OCI-LY1 (cell line): ENCODE measurements at regions not wholly inside any gene's neighbourhood (a gene's known extent, or its start where the extent isn't known, plus 50 kb on each side); places are given as distances from the start of the nearest gene placed in this dataset.

ENCODE experiments used
- H2AFZ ChIP-seq: fragments of 200-600 bp; sonication (generic), shearing (Covaris generic); 2 replicates; pipeline ENCODE4 v1.6.0; 2014; ENCODE audit warnings: antibody characterized with exemption, mild to moderate bottlenecking, low read length
- H3F3A ChIP-seq: fragments of 200-600 bp; sonication (generic), shearing (Covaris generic); 2 replicates; pipeline ENCODE4 v1.6.0; 2014; ENCODE audit warnings: mild to moderate bottlenecking, antibody characterized with exemption, low read length, moderate library complexity; ENCODE audit not compliant: insufficient read depth
- H3K27ac ChIP-seq: fragments of 200-600 bp; sonication (generic); 2 replicates; pipeline ENCODE4 v1.5.1; 2014; ENCODE audit warnings: low read length, mixed run types, mild to moderate bottlenecking, low read depth; ENCODE audit not compliant: poor library complexity, severe bottlenecking
- H3K27me3 ChIP-seq: fragments of 200-600 bp; sonication (generic); 2 replicates; pipeline ENCODE4 v1.6.0; 2014; ENCODE audit warnings: antibody characterized with exemption, mild to moderate bottlenecking, low read length, moderate library complexity; ENCODE audit not compliant: insufficient read depth
- H3K36me3 ChIP-seq: fragments of 200-600 bp; sonication (generic); 2 replicates; pipeline ENCODE4 v1.6.1; 2014; ENCODE audit warnings: mild to moderate bottlenecking, antibody characterized with exemption, low read length, moderate library complexity, mixed read lengths; ENCODE audit not compliant: insufficient read depth
- H3K4me1 ChIP-seq: fragments of 200-600 bp; sonication (generic); 2 replicates; pipeline ENCODE4 v1.5.1; 2014; ENCODE audit warnings: mild to moderate bottlenecking, low read length, moderate library complexity; ENCODE audit not compliant: insufficient read depth, severe bottlenecking
- H3K4me2 ChIP-seq: fragments of 200-600 bp; sonication (generic), shearing (Covaris generic); 2 replicates; pipeline ENCODE4 v1.6.1; 2014; ENCODE audit warnings: low read length
- H3K4me3 ChIP-seq: fragments of 200-600 bp; sonication (generic); 2 replicates; pipeline ENCODE4 v1.5.1; 2014; ENCODE audit warnings: low read length, low read depth, mild to moderate bottlenecking, mixed read lengths; ENCODE audit not compliant: poor library complexity, severe bottlenecking
- H3K79me2 ChIP-seq: fragments of 200-600 bp; shearing (Covaris generic); 2 replicates; pipeline ENCODE4 v1.6.1; 2016; ENCODE audit warnings: mixed run types, low read length, mixed read lengths; ENCODE audit not compliant: insufficient read depth
- H3K9ac ChIP-seq: fragments of 200-600 bp; sonication (generic), shearing (Covaris generic); 2 replicates; pipeline ENCODE4 v1.6.1; 2014; ENCODE audit warnings: mild to moderate bottlenecking, low read length, mixed read lengths
- H3K9me2 ChIP-seq: fragments of 200-600 bp; sonication (generic), shearing (Covaris generic); 2 replicates; pipeline ENCODE4 v1.6.1; 2014; ENCODE audit warnings: low read depth, mild to moderate bottlenecking, low read length, mixed read lengths
- H3K9me3 ChIP-seq: fragments of 200-600 bp; shearing (Covaris generic); 2 replicates; pipeline ENCODE4 v1.6.1; 2014; ENCODE audit warnings: low read length, mixed read lengths
- H4K20me1 ChIP-seq: fragments of 200-600 bp; sonication (generic), shearing (Covaris generic); 2 replicates; pipeline ENCODE4 v1.6.0; 2016; ENCODE audit warnings: mild to moderate bottlenecking, low read length; ENCODE audit not compliant: insufficient read depth
- CTCF ChIP-seq: fragments of 200-600 bp; sonication (generic), shearing (Covaris generic); IDR thresholded peaks from 2 replicates; pipeline ENCODE4 v1.5.1; 2017; ENCODE audit warnings: mild to moderate bottlenecking, antibody characterized with exemption, low read length, moderate library complexity, mixed read lengths
- EZH2 ChIP-seq: fragments of 200-600 bp; sonication (generic), shearing (Covaris generic); IDR thresholded peaks from 2 replicates; pipeline ENCODE4 v1.8.0; 2017; ENCODE audit warnings: borderline replicate concordance, mixed run types, mild to moderate bottlenecking, antibody characterized with exemption, low read length, moderate library complexity, mixed read lengths

GRCh38 chr17:13306310-13306962 is 288.6 kb upstream of the ELAC2 start:
- peak; percentile 59 for TF ChIP-seq CTCF
- TF ChIP-seq EZH2: no peak
- H4K20me1 ChIP-seq: no peaks in the 10 kb centered on the region
- H3K4me3 ChIP-seq: no peak overlapping the region
- no peaks in the 10 kb centered on the region for H3K4me1 ChIP-seq
- H3K9me2 ChIP-seq: no peaks in the 10 kb centered on the region
- no peak overlapping the region for H3K4me2 ChIP-seq
- no peaks in the 10 kb centered on the region for H3K79me2 ChIP-seq
- no peak overlapping the region for H2AFZ ChIP-seq
- H3K27ac ChIP-seq: no peak overlapping the region
- H3K27me3 ChIP-seq: no peaks in the 10 kb centered on the region
- no peaks in the 10 kb centered on the region for H3K9me3 ChIP-seq
- no peaks in the 10 kb centered on the region for H3K36me3 ChIP-seq
- H3F3A ChIP-seq: no peaks in the 10 kb centered on the region
- no peak overlapping the region for H3K9ac ChIP-seq

GRCh38 chr17:13302983-13303382 is 285.2 kb upstream of the ELAC2 start:
- no peak overlapping the region for H3K4me2 ChIP-seq
- no peaks in the 10 kb centered on the region for H4K20me1 ChIP-seq
- no peak overlapping the region for H3K9ac ChIP-seq
- H3F3A ChIP-seq: no peaks in the 10 kb centered on the region
- no peak overlapping the region for H2AFZ ChIP-seq
- H3K4me1 ChIP-seq: no peaks in the 10 kb centered on the region
- H3K36me3 ChIP-seq: no peaks in the 10 kb centered on the region
- no peaks in the 10 kb centered on the region for H3K9me3 ChIP-seq
- TF ChIP-seq EZH2: no peak
- TF ChIP-seq CTCF: no peak
- no peak overlapping the region for H3K27ac ChIP-seq
- no peak overlapping the region for H3K4me3 ChIP-seq
- H3K9me2 ChIP-seq: no peaks in the 10 kb centered on the region
- no peaks in the 10 kb centered on the region for H3K27me3 ChIP-seq
- no peaks in the 10 kb centered on the region for H3K79me2 ChIP-seq

GRCh38 chr17:13302419-13302818 is 284.6 kb upstream of the ELAC2 start:
- H2AFZ ChIP-seq: no peak overlapping the region
- TF ChIP-seq EZH2 (no peak), CTCF (no peak)
- no peaks in the 10 kb centered on the region for H3F3A ChIP-seq
- H3K9ac ChIP-seq: no peak overlapping the region
- H3K79me2 ChIP-seq: no peaks in the 10 kb centered on the region
- no peaks in the 10 kb centered on the region for H3K4me1 ChIP-seq
- no peaks in the 10 kb centered on the region for H3K36me3 ChIP-seq
- H3K27ac ChIP-seq: no peak overlapping the region
- no peaks in the 10 kb centered on the region for H3K27me3 ChIP-seq
- no peak overlapping the region for H3K4me3 ChIP-seq
- no peak overlapping the region for H3K4me2 ChIP-seq
- no peaks in the 10 kb centered on the region for H3K9me2 ChIP-seq
- no peaks in the 10 kb centered on the region for H4K20me1 ChIP-seq
- no peaks in the 10 kb centered on the region for H3K9me3 ChIP-seq
